DND-41 (cell line): ENCODE measurements at regions not wholly inside any gene's neighbourhood (a gene's known extent, or its start where the extent isn't known, plus 50 kb on each side); places are given as distances from the start of the nearest gene placed in this dataset.

Experiments used
- ATAC-seq: fragments of 200-7000 bp; cut with Tn5 transposase; 3 replicates; pipeline ENCODE4 v1.9.1; 2021; ENCODE audit warnings: low read depth; ENCODE audit not compliant: insufficient read depth
- DNase-seq: peaks from one replicate; pipeline ENCODE4 v3.0.0-alpha.2; 2020
- H2AFZ ChIP-seq: 2 replicates; pipeline ENCODE4 v1.6.0; 2012; ENCODE audit warnings: low read depth, low read length
- H3K27ac ChIP-seq: 2 replicates; pipeline ENCODE4 v1.5.1; 2012; ENCODE audit warnings: low read length, inconsistent platforms
- H3K27me3 ChIP-seq: fragments of 200-600 bp; sonication (generic); 2 replicates; pipeline ENCODE4 v1.6.0; 2012; ENCODE audit warnings: low read length, mild to moderate bottlenecking, inconsistent platforms; ENCODE audit not compliant: insufficient read depth, poor library complexity
- H3K36me3 ChIP-seq: 2 replicates; pipeline ENCODE4 v1.5.1; 2012; ENCODE audit warnings: low read length, inconsistent platforms; ENCODE audit not compliant: insufficient read depth
- H3K4me1 ChIP-seq: 2 replicates; pipeline ENCODE4 v1.5.1; 2012; ENCODE audit warnings: mild to moderate bottlenecking, low read length; ENCODE audit not compliant: insufficient read depth
- H3K4me2 ChIP-seq: 2 replicates; pipeline ENCODE4 v1.6.0; 2012; ENCODE audit warnings: mild to moderate bottlenecking, moderate library complexity, low read length, inconsistent platforms; ENCODE audit not compliant: insufficient read depth
- H3K4me3 ChIP-seq, 2 experiments: fragments of 200-600 bp in 1 of 2; shearing (Covaris generic) in 1 of 2; 2 replicates each; pipeline ENCODE4 v1.5.1; 2012 to 2016; ENCODE audit warnings: inconsistent platforms in 2 of 2, low read length in 2 of 2, mild to moderate bottlenecking in 2 of 2, low read depth in 1 of 2, moderate library complexity in 1 of 2
- H3K79me2 ChIP-seq: 2 replicates; pipeline ENCODE4 v1.6.0; 2012; ENCODE audit warnings: low read length, inconsistent platforms; ENCODE audit not compliant: insufficient read depth
- H3K9ac ChIP-seq: 2 replicates; pipeline ENCODE4 v1.6.0; 2012; ENCODE audit warnings: low read depth, mild to moderate bottlenecking, inconsistent platforms, low read length, moderate library complexity
- H3K9me3 ChIP-seq: 2 replicates; pipeline ENCODE4 v1.5.1; 2012; ENCODE audit warnings: low read length, moderate library complexity, mild to moderate bottlenecking, inconsistent platforms; ENCODE audit not compliant: insufficient read depth, severe bottlenecking
- H4K20me1 ChIP-seq: 2 replicates; pipeline ENCODE4 v1.6.0; 2012; ENCODE audit warnings: low read length; ENCODE audit not compliant: insufficient read depth
- EZH2 ChIP-seq: IDR thresholded peaks from 3 replicates; pipeline ENCODE4 v1.6.1; 2012; ENCODE audit warnings: borderline replicate concordance, low read depth, mild to moderate bottlenecking, moderate library complexity, low read length, inconsistent platforms; ENCODE audit not compliant: severe bottlenecking
- TF ChIP-seq, protein P1 (sequence below): IDR thresholded peaks from 2 replicates; pipeline ENCODE4 v1.5.1; 2012; ENCODE audit warnings: borderline replicate concordance, low read length, moderate library complexity, mild to moderate bottlenecking; ENCODE audit not compliant: poor library complexity, severe bottlenecking; ENCODE audit errors: extremely low read depth

- Histone ChIP-seq H3K9ac (no peak overlapping the region), H3K4me3 (no peak overlapping the region), H3K27ac (no peak overlapping the region), H3K4me1 (no peaks in the 10 kb centered on the region), H3K27me3 (no peaks in the 10 kb centered on the region), H3K9me3 (no peaks in the 10 kb centered on the region), H3K79me2 (no peaks in the 10 kb centered on the region), H3K4me2 (no peak overlapping the region), H3K36me3 (no peaks in the 10 kb centered on the region), H2AFZ (no peak overlapping the region), H4K20me1 (no peaks in the 10 kb centered on the region)
- no peak for ATAC-seq
- no peak for DNase-seq
- no peak for TF ChIP-seq EZH2
- TF ChIP-seq, protein P1, sequence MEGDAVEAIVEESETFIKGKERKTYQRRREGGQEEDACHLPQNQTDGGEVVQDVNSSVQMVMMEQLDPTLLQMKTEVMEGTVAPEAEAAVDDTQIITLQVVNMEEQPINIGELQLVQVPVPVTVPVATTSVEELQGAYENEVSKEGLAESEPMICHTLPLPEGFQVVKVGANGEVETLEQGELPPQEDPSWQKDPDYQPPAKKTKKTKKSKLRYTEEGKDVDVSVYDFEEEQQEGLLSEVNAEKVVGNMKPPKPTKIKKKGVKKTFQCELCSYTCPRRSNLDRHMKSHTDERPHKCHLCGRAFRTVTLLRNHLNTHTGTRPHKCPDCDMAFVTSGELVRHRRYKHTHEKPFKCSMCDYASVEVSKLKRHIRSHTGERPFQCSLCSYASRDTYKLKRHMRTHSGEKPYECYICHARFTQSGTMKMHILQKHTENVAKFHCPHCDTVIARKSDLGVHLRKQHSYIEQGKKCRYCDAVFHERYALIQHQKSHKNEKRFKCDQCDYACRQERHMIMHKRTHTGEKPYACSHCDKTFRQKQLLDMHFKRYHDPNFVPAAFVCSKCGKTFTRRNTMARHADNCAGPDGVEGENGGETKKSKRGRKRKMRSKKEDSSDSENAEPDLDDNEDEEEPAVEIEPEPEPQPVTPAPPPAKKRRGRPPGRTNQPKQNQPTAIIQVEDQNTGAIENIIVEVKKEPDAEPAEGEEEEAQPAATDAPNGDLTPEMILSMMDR = no peak
Measured at GRCh38 chr5:86427158-86427557, 190.6 kb upstream of the COX7C start.

- no peak overlapping the region for H3K27ac ChIP-seq
- no peak overlapping the region for H3K9ac ChIP-seq
- no peak for DNase-seq
Measured at GRCh38 chr5:86439593-86440110, 178.1 kb upstream of the COX7C start.

GRCh38 chr5:86442036-86442745 is 175.6 kb upstream of the COX7C start:
- no peaks in the 10 kb centered on the region for H3K36me3 ChIP-seq
- H3K4me3 ChIP-seq = no peak overlapping the region
- ATAC-seq (no peak), DNase-seq (no peak)
- no peaks in the 10 kb centered on the region for H3K79me2 ChIP-seq
- no peak overlapping the region for H3K27ac ChIP-seq
- no peaks in the 10 kb centered on the region for H3K27me3 ChIP-seq
- no peak overlapping the region for H3K9ac ChIP-seq
- no peaks in the 10 kb centered on the region for H3K4me1 ChIP-seq
- H3K9me3 ChIP-seq = no peaks in the 10 kb centered on the region
- no peak overlapping the region for H3K4me2 ChIP-seq
- H2AFZ ChIP-seq = no peak overlapping the region
- H4K20me1 ChIP-seq = no peaks in the 10 kb centered on the region
- TF ChIP-seq EZH2 = no peak
- TF ChIP-seq, protein P1 = no peak

More at GRCh38 chr5:86439593-86440110, 178.1 kb upstream of the COX7C start:
- TF ChIP-seq, protein P1 = no peak
- no peak for ATAC-seq
- no peak overlapping the region for H3K4me3 ChIP-seq
- H4K20me1 ChIP-seq = no peaks in the 10 kb centered on the region
- H3K9me3 ChIP-seq = no peaks in the 10 kb centered on the region
- no peak overlapping the region for H2AFZ ChIP-seq
- H3K4me2 ChIP-seq = no peak overlapping the region
- no peaks in the 10 kb centered on the region for H3K36me3 ChIP-seq
- H3K4me1 ChIP-seq = no peaks in the 10 kb centered on the region
- H3K79me2 ChIP-seq = no peaks in the 10 kb centered on the region
- H3K27me3 ChIP-seq = no peaks in the 10 kb centered on the region

- no peaks in the 10 kb centered on the region for H3K4me1 ChIP-seq
- no peak overlapping the region for H3K9ac ChIP-seq
- H3K9me3 ChIP-seq = no peaks in the 10 kb centered on the region
- no peaks in the 10 kb centered on the region for H3K27me3 ChIP-seq
- H3K36me3 ChIP-seq = no peaks in the 10 kb centered on the region
- ATAC-seq (no peak), DNase-seq (no peak)
- H3K79me2 ChIP-seq = no peaks in the 10 kb centered on the region
- H4K20me1 ChIP-seq = no peaks in the 10 kb centered on the region
- no peak overlapping the region for H3K27ac ChIP-seq
- H3K4me2 ChIP-seq = no peak overlapping the region
- H3K4me3 ChIP-seq = no peak overlapping the region
- H2AFZ ChIP-seq = no peak overlapping the region
- TF ChIP-seq EZH2 = no peak
- TF ChIP-seq, protein P1 = no peak
Measured at GRCh38 chr5:86447362-86447761, 170.4 kb upstream of the COX7C start.
